HUES6 (cell line): ENCODE measurements at regions not wholly inside any gene's neighbourhood (a gene's known extent, or its start where the extent isn't known, plus 50 kb on each side); places are given as distances from the start of the nearest gene placed in this dataset.

Experiments used
- H3K27ac ChIP-seq: 2 replicates; pipeline ENCODE4 v1.7.0; 2013; ENCODE audit warnings: low read depth, mild to moderate bottlenecking, low read length, inconsistent platforms
- H3K27me3 ChIP-seq: 2 replicates; pipeline ENCODE4 v1.6.1; 2013; ENCODE audit warnings: low read length; ENCODE audit not compliant: control insufficient read depth, insufficient read depth
- H3K36me3 ChIP-seq: 2 replicates; pipeline ENCODE4 v1.6.1; 2013; ENCODE audit warnings: low read length; ENCODE audit not compliant: control insufficient read depth, insufficient read depth
- H3K4me1 ChIP-seq: 2 replicates; pipeline ENCODE4 v1.6.1; 2013; ENCODE audit warnings: low read length; ENCODE audit not compliant: control insufficient read depth, insufficient read depth
- H3K4me3 ChIP-seq: 2 replicates; pipeline ENCODE4 v1.5.1; 2013; ENCODE audit warnings: low read depth, low read length
- H3K9ac ChIP-seq: one replicate; pipeline ENCODE4 v1.6.1; 2013; ENCODE audit warnings: mild to moderate bottlenecking, low read length
- H3K9me3 ChIP-seq: 2 replicates; pipeline ENCODE4 v1.6.1; 2013; ENCODE audit warnings: low read depth, low read length; ENCODE audit not compliant: control insufficient read depth, insufficient read depth

DNA sequence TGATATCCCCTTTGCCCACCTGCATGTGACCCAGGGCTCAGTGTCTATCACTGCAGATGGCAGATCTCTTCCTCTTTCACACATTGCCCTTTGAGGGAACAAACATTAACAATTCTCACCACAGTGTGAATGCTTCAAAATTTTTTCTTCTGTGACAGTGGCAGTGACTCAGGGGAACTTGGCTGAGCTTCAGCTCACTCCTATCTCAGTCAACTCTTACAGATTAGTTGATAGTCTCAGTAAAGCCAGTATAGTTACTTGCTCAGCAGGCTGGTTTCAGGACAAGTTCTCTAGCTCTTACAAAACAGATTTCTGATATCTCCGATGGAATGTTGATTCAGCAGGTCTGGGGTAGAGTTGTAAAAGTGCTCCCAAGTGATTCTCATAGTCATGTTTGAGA lies 166.9 kb downstream of the DLEU7 start:
- H3K27ac ChIP-seq = no peak overlapping the region
- no peaks in the 10 kb centered on the region for H3K27me3 ChIP-seq
- H3K9ac ChIP-seq = no peak overlapping the region
- no peak overlapping the region for H3K4me3 ChIP-seq
- no peaks in the 10 kb centered on the region for H3K9me3 ChIP-seq
- H3K4me1 ChIP-seq = no peaks in the 10 kb centered on the region
- H3K36me3 ChIP-seq = no peaks in the 10 kb centered on the region

DNA sequence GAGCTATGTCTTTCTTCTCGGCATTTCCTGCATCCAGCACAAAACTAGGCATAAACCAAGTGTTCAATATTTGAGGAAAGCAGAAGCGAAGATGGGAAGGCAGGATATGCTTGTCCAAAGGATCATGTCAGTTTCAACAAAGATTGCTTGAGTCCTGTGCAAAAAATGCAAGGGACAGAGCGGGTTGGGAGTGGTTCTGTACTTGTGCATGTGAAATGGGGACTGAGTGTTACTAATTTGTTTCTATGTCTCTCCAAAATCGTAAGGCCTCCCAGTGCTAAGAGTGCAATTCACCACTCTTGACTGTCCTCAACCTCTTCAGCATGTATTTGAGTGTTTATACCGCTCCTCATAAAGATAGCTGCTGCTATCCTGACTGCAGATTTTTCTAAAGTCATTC lies 166.2 kb downstream of the DLEU7 start:
- Histone ChIP-seq H3K27ac (no peak overlapping the region), H3K27me3 (no peaks in the 10 kb centered on the region), H3K9ac (peak overlapping the region; percentile 9), H3K36me3 (no peaks in the 10 kb centered on the region), H3K4me3 (no peak overlapping the region), H3K9me3 (peaks cover 4% of the 10 kb centered on the region; the same call in 1 of the 2 replicates), H3K4me1 (no peaks in the 10 kb centered on the region)

DNA sequence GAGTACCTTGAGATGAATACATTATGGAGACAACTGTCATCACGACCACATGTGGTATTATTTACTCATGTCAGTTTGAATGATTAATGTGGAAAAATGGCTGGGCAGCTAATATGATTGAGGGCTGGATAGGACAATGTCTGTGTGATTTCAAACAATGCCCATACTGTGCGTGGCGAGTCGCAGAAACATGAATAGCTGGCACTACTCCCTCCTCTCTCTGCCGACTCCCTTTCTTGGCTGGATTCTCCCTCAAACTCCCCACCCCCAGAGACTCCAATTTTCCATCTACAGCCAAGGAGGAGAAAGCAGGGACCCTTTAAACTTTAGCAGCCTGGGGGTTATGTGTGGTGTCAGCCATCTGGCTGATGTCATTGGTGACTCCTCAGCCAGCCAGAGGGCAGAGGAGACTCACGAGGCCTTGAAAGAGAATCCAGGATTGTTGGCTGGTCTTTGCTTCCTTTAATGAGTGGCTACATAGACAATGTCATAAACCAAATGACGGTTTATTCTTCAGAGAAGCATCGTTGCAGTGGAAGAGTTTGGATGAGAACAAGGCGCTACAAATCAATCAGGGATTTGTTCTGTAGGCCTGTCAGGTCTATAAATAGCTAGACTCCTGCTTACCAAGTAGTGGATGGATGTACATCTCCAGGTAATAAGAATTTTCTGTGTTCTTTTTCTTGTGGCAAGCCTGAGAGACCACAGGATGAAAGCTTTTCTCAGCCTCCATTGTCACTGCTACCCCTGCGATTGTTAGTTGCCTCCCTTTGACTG lies 165.6 kb downstream of the DLEU7 start:
- H3K4me3 ChIP-seq = no peak overlapping the region
- H3K27ac ChIP-seq = no peak overlapping the region
- no peak overlapping the region for H3K9ac ChIP-seq
- no peaks in the 10 kb centered on the region for H3K27me3 ChIP-seq
- H3K9me3 ChIP-seq = peaks cover 7% of the 10 kb centered on the region; the same call in 1 of the 2 replicates
- no peaks in the 10 kb centered on the region for H3K36me3 ChIP-seq
- H3K4me1 ChIP-seq = 0 out of 2 replicates have a peak, but pooled peaks cover 4% of the 10 kb centered on the region

DNA sequence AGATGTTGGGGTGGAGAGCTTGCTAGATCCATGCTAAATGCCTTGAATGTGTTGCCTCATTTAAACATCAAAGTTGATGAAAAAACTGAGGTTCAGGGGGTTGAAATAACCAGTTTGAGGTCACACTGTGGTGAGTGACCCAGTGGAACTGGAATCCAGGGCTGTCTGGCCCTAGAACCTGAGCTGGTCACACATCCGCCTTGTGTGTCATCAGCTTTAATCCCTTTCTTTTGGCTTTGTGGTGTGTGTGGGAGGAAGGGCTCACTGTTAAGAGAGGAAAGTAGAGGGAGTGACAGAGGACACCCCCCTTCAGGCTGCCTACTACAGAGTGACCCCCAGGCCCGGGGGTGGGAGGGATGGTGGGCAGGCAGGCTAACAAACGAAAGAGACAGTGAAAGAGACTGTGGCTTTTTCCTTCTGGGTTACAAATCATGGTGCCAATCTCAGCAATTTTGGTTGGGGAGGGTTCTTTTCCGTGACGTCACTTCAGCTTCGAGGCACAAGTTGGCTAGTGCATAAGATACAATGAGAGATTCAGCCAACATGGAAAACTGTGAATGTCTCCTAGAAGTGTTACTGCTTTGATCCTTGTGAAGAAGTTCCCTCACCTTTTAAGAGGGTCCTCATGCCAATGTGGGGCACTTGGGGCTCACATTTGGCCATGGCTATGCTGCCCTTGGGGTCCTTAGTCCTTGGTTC lies 164.9 kb downstream of the DLEU7 start:
- H3K4me3 ChIP-seq = no peak overlapping the region
- H3K4me1 ChIP-seq = 0 out of 2 replicates have a peak, but pooled peaks cover 4% of the 10 kb centered on the region
- no peak overlapping the region for H3K9ac ChIP-seq
- no peaks in the 10 kb centered on the region for H3K36me3 ChIP-seq
- no peak overlapping the region for H3K27ac ChIP-seq
- peaks cover 7% of the 10 kb centered on the region; the same call in 1 of the 2 replicates for H3K9me3 ChIP-seq
- no peaks in the 10 kb centered on the region for H3K27me3 ChIP-seq

DNA sequence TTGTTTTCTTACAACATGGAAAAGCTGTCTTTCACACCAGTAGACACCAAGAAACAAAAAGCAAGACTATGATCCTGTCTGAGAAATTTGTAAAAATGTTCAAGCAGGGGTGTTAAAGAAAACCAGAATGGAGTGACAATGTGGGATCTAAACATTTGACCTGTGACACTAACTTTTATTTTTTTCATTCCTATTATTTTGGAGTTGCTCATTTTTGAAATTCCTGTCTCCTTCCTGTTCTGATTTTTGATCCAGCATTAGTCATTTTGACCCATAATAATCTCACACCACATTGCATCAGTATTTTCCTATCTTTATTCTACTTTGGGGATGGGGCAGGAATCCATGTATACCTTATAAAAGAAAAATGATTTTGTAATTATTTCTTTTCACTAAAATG lies 164.2 kb downstream of the DLEU7 start:
- Histone ChIP-seq H3K9ac (no peak overlapping the region), H3K27me3 (no peaks in the 10 kb centered on the region), H3K4me3 (no peak overlapping the region), H3K36me3 (no peaks in the 10 kb centered on the region), H3K9me3 (peaks cover 7% of the 10 kb centered on the region; the same call in 1 of the 2 replicates), H3K27ac (no peak overlapping the region), H3K4me1 (0 out of 2 replicates have a peak, but pooled peaks cover 4% of the 10 kb centered on the region)

DNA sequence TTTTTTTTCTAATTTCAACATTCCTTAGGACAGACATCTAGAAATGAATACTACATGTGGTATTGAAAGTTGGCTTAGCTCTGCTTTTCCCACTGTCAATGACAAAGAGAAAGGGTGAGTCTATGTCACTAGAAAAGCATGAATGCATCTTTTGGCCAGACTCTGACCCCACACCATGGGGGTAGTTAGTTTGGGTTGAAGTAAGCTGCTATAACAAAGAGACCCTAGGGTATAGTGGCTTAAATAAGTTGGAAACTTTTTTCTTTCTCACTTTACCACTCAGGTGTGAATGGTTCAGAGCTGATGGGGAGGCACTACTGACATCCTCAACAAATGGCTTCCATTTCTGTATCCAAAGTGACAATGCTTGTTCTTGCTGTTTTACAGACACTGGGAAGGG lies 161.5 kb downstream of the DLEU7 start:
- Histone ChIP-seq H3K27me3 (no peaks in the 10 kb centered on the region), H3K36me3 (no peaks in the 10 kb centered on the region), H3K9ac (no peak overlapping the region), H3K27ac (no peak overlapping the region), H3K4me1 (peaks cover 12% of the 10 kb centered on the region), H3K4me3 (no peak overlapping the region), H3K9me3 (peaks cover 7% of the 10 kb centered on the region; the same call in 1 of the 2 replicates)

DNA sequence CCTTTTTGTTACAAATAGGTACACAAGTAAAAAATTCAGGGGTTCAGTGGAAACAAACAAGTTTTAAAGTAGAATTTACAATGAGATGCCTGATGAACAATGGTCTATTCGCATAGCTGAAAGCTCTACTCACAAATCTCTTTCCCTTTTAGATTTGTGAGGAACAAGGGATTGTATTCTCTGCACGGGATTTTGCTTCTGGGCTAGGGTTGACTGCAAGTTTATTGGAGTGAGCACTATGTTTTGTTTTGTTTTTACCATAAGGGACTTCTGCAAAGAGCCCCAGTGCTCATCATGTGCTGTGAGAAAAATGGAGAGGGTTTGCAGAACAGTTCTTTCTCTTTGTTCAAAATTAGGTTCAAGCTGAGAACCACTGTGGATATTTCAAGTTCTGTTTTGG lies 160.5 kb downstream of the DLEU7 start:
- H3K27me3 ChIP-seq = no peaks in the 10 kb centered on the region
- H3K9me3 ChIP-seq = peaks cover 7% of the 10 kb centered on the region; the same call in 1 of the 2 replicates
- H3K4me3 ChIP-seq = no peak overlapping the region
- H3K9ac ChIP-seq = no peak overlapping the region
- H3K27ac ChIP-seq = no peak overlapping the region
- no peaks in the 10 kb centered on the region for H3K36me3 ChIP-seq
- peaks cover 12% of the 10 kb centered on the region for H3K4me1 ChIP-seq

DNA sequence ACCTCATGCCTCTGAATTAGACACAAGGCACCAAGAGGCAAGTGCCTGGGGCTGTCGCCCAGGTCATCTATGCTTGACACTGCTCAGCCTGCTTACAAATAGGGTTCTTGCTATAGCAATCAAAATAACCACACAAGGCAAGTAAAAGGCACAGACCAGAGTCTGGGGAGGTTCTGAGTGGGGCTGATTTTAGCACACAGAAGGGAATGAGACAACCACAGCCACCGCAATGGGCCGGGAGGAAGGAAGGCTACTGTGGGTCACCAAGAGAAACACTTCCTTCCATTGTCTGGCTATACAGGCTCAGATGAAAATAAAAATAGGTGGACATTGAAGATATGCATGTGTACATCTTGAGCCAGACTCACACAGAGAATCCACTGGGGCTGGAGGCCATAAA lies 159.1 kb downstream of the DLEU7 start:
- Histone ChIP-seq H3K4me1 (peaks cover 12% of the 10 kb centered on the region), H3K9ac (no peak overlapping the region), H3K36me3 (no peaks in the 10 kb centered on the region), H3K27me3 (no peaks in the 10 kb centered on the region), H3K27ac (no peak overlapping the region), H3K9me3 (peaks cover 7% of the 10 kb centered on the region; the same call in 1 of the 2 replicates), H3K4me3 (no peak overlapping the region)

DNA sequence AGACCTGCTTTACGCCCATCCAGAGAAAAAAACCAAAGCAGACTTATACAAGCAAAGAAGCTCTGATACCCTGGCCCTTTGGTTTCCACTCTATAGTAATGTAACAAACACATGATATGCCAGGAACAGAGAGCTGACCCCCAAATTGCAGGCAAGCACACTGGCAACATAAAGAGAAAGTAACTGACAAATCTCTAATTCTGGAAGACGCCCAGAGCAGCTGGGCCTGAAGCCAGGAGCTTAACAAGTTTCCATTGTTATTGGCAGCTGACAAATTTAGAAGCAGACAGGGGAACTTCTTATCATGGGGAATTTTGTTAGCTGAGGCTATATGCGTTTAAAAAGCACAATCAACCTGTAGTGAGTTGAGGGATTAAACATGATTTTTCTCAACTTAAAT lies 158.0 kb downstream of the DLEU7 start:
- H3K36me3 ChIP-seq = no peaks in the 10 kb centered on the region
- H3K4me1 ChIP-seq = peaks cover 12% of the 10 kb centered on the region
- H3K9me3 ChIP-seq = peaks cover 7% of the 10 kb centered on the region; the same call in 1 of the 2 replicates
- no peaks in the 10 kb centered on the region for H3K27me3 ChIP-seq
- H3K9ac ChIP-seq = no peak overlapping the region
- H3K4me3 ChIP-seq = no peak overlapping the region
- H3K27ac ChIP-seq = no peak overlapping the region

DNA sequence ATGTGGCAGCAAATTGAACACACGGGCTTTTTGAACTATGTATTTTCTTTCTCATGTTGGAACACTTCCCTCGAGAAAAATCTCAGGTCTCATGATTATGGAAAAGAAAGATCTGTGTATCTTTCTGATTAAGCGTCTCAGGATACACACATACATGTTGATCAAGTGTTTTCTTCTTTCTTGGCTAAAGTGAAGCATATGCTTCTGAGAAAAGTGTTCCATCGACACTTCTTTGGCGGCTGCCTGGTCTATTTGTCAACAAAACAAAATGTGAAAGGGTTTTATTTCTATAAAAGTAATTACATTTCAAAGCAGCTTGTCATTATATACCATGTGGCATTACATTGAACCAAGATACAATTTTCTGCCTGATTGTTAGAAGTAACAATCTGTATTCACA lies 157.5 kb downstream of the DLEU7 start:
- peaks cover 12% of the 10 kb centered on the region for H3K4me1 ChIP-seq
- peaks cover 7% of the 10 kb centered on the region; the same call in 1 of the 2 replicates for H3K9me3 ChIP-seq
- H3K9ac ChIP-seq = no peak overlapping the region
- no peak overlapping the region for H3K27ac ChIP-seq
- no peaks in the 10 kb centered on the region for H3K27me3 ChIP-seq
- H3K36me3 ChIP-seq = no peaks in the 10 kb centered on the region
- H3K4me3 ChIP-seq = no peak overlapping the region

DNA sequence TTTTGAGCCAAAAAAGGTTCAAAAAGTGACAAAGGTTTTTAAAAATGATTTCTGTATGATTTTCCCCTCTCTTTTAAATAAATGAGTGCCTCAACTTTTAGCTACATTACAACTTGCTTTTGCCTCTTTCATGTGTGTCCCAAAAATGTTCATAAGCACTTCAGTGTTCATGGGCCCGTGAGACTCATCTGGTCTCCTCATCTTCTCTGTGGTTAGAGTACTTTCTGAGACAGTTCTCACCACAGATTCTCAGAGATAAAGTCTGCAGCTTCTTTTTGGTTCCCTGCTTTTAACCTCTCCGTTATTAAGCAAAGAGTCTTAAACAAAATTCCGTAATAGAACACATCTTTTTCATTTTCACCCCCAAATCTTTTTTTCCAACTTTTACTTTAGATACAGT lies 156.9 kb downstream of the DLEU7 start:
- H3K27ac ChIP-seq = no peak overlapping the region
- no peak overlapping the region for H3K9ac ChIP-seq
- H3K27me3 ChIP-seq = no peaks in the 10 kb centered on the region
- H3K36me3 ChIP-seq = no peaks in the 10 kb centered on the region
- peaks cover 13% of the 10 kb centered on the region for H3K4me1 ChIP-seq
- H3K4me3 ChIP-seq = no peak overlapping the region
- H3K9me3 ChIP-seq = peaks cover 7% of the 10 kb centered on the region; the same call in 1 of the 2 replicates
